Kasumi-1 (cell line): ENCODE measurements at regions not wholly inside any gene's neighbourhood (a gene's known extent, or its start where the extent isn't known, plus 50 kb on each side); places are given as distances from the start of the nearest gene placed in this dataset.

Source experiments
- DNase-seq, 2 experiments: peaks; one replicate each; lab custom pipeline; 2025; lab: John Stamatoyannopoulos, UW

- no peak for DNase-seq
These were observed 384.8 kb downstream of the MN1 start for GRCh38 chr22:27416511-27417420.

GRCh38 chr22:27417421-27417814, 384.1 kb downstream of the MN1 start:
- DNase-seq: no peak

GRCh38 chr22:27418261-27418660, 383.3 kb downstream of the MN1 start:
- DNase-seq: no peak

- DNase-seq: no peak
These were observed 382.1 kb downstream of the MN1 start for GRCh38 chr22:27419473-27419872.

GRCh38 chr22:27420195-27420816, 381.2 kb downstream of the MN1 start:
- no peak for DNase-seq

- no peak for DNase-seq
These were observed 380.7 kb downstream of the MN1 start for GRCh38 chr22:27420817-27421361.

- DNase-seq: no peak
These were observed 379.1 kb downstream of the MN1 start for GRCh38 chr22:27422442-27422841.

- no peak for DNase-seq
These were observed 377.2 kb downstream of the MN1 start for GRCh38 chr22:27424319-27424718.

- no peak for DNase-seq
These were observed 372.1 kb downstream of the MN1 start for GRCh38 chr22:27429476-27429875.

- no peak for DNase-seq
These were observed 370.5 kb downstream of the MN1 start for GRCh38 chr22:27431081-27431480.

- no peak for DNase-seq
These were observed 369.7 kb downstream of the MN1 start for GRCh38 chr22:27431896-27432295.

- no peak for DNase-seq
These were observed 368.5 kb downstream of the MN1 start for GRCh38 chr22:27433099-27433498.

- no peak for DNase-seq
These were observed 367.9 kb downstream of the MN1 start for GRCh38 chr22:27433585-27434190.

GRCh38 chr22:27434898-27435297, 366.7 kb downstream of the MN1 start:
- DNase-seq: no peak

- DNase-seq: no peak
These were observed 365.5 kb downstream of the MN1 start for GRCh38 chr22:27435844-27436576.

GRCh38 chr22:27436591-27436990, 365.0 kb downstream of the MN1 start:
- no peak for DNase-seq

- no peak for DNase-seq
These were observed 364.0 kb downstream of the MN1 start for GRCh38 chr22:27437570-27437969.

- no peak for DNase-seq
These were observed 363.1 kb downstream of the MN1 start for GRCh38 chr22:27438271-27438980.

GRCh38 chr22:27439131-27439530, 362.4 kb downstream of the MN1 start:
- no peak for DNase-seq

- peak; percentile 5 to 35 for DNase-seq
These were observed 361.2 kb downstream of the MN1 start for GRCh38 chr22:27440304-27440865.
